SK-N-SH treated with all-trans-retinoic acid at 6 μM for 48 hours (cell line): ENCODE measurements at regions not wholly inside any gene's neighbourhood (a gene's known extent, or its start where the extent isn't known, plus 50 kb on each side); places are given as distances from the start of the nearest gene placed in this dataset.

Source experiments
- ARNTL ChIP-seq: fragments of 450-650 bp; formaldehyde crosslinking; IDR thresholded peaks from 2 replicates; pipeline ENCODE4 v1.5.0; 2020; ENCODE audit warnings: low read depth, mild to moderate bottlenecking, moderate library complexity, borderline replicate concordance
- CREB5 ChIP-seq: fragments of 250-450 bp; sonication (Bioruptor Pico); IDR thresholded peaks from 2 replicates; pipeline ENCODE4 v1.5.1; 2020; ENCODE audit warnings: low read depth, mild to moderate bottlenecking, moderate library complexity
- CSRNP3 ChIP-seq: fragments of 250-450 bp; sonication (Bioruptor Pico); IDR thresholded peaks from 2 replicates; pipeline ENCODE4 v1.5.1; 2021; ENCODE audit warnings: mild to moderate bottlenecking, moderate library complexity
- OSR1 ChIP-seq: fragments of 250-450 bp; sonication (Bioruptor Pico); IDR thresholded peaks from 2 replicates; pipeline ENCODE4 v1.8.0; 2022; ENCODE audit warnings: moderate library complexity, mild to moderate bottlenecking, inconsistent platforms
- PATZ1 ChIP-seq: fragments of 250-450 bp; sonication (Bioruptor Pico); IDR thresholded peaks from 2 replicates; pipeline ENCODE4 v1.8.0; 2020; ENCODE audit warnings: mild to moderate bottlenecking, moderate library complexity, borderline replicate concordance
- RARB ChIP-seq: fragments of 250-450 bp; sonication (Bioruptor Pico); IDR thresholded peaks from 2 replicates; pipeline ENCODE4 v1.8.0; 2021; ENCODE audit warnings: mild to moderate bottlenecking, moderate library complexity
- SNAI2 ChIP-seq: fragments of 250-450 bp; sonication (Bioruptor Pico); IDR thresholded peaks from 2 replicates; pipeline ENCODE4 v1.5.0; 2020; ENCODE audit warnings: mild to moderate bottlenecking, moderate library complexity
- TOX ChIP-seq: fragments of 250-450 bp; sonication (Bioruptor Pico); IDR thresholded peaks from 2 replicates; pipeline ENCODE4 v1.8.0; 2021; ENCODE audit warnings: mild to moderate bottlenecking, moderate library complexity, borderline replicate concordance
- ZC3H10 ChIP-seq: fragments of 250-450 bp; sonication (Bioruptor Pico); IDR thresholded peaks from 2 replicates; pipeline ENCODE4 v1.5.1; 2021; ENCODE audit warnings: mild to moderate bottlenecking, moderate library complexity
- ZFP3 ChIP-seq: fragments of 250-450 bp; sonication (Bioruptor Pico); IDR thresholded peaks from 2 replicates; pipeline ENCODE4 v1.5.0; 2020; ENCODE audit warnings: mild to moderate bottlenecking, moderate library complexity
- ZNF8 ChIP-seq: fragments of 450-650 bp; formaldehyde crosslinking; IDR thresholded peaks from 2 replicates; pipeline ENCODE4 v1.5.0; 2020; ENCODE audit warnings: mild to moderate bottlenecking, moderate library complexity

- TF ChIP-seq CREB5 (CRISPR knock-in tag) = no peak
- TF ChIP-seq ZFP3 (CRISPR knock-in tag) = no peak
- TF ChIP-seq ARNTL = no peak
- TF ChIP-seq ZC3H10 (CRISPR knock-in tag) = no peak
- no peak for TF ChIP-seq PATZ1
- no peak for TF ChIP-seq OSR1 (CRISPR knock-in tag)
- no peak for TF ChIP-seq ZNF8
- no peak for TF ChIP-seq TOX (CRISPR knock-in tag)
- TF ChIP-seq RARB (CRISPR knock-in tag) = no peak
- no peak for TF ChIP-seq CSRNP3 (CRISPR knock-in tag)
- no peak for TF ChIP-seq SNAI2 (CRISPR knock-in tag)
Measured at GRCh38 chr2:43080571-43081021, 145.8 kb downstream of the ZFP36L2 start.
